ENCODE measurements at regions not wholly inside any gene's neighbourhood (a gene's known extent, or its start where the extent isn't known, plus 50 kb on each side); places are given as distances from the start of the nearest gene placed in this dataset.

DNA sequence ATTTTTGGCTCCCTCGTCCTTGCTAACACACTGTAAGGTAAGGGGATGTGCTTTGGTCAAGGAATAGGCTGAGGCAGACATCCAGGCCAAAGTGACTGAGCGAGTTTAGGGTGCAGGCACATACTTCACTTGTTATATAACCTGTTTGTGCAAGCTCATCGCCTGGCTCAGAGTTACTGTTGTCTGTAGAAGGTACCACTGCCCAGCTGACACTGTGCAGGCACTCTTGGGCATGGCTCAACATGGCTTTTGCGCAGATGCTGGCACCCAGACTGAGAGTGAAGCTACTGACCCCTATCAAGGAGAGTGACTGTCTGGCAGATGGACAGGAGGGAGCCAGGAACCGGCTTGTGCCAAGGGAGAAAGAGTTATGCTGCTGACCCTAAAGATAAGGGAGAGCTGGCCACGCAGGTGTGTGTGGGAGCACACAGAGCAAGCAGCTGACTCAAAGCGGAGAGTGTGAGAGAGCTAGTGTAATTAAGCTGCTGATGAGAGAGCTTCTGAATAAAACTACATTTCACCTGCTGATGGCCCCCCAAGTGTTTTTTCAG is 307.3 kb upstream of the USP24 start:
- no CpG with 5 or more reads among the region's 7 CpGs for WGBS (ENCODE audit: extremely low coverage, insufficient read length, low lambda C conversion rate)
- TF ChIP-seq, protein P1, sequence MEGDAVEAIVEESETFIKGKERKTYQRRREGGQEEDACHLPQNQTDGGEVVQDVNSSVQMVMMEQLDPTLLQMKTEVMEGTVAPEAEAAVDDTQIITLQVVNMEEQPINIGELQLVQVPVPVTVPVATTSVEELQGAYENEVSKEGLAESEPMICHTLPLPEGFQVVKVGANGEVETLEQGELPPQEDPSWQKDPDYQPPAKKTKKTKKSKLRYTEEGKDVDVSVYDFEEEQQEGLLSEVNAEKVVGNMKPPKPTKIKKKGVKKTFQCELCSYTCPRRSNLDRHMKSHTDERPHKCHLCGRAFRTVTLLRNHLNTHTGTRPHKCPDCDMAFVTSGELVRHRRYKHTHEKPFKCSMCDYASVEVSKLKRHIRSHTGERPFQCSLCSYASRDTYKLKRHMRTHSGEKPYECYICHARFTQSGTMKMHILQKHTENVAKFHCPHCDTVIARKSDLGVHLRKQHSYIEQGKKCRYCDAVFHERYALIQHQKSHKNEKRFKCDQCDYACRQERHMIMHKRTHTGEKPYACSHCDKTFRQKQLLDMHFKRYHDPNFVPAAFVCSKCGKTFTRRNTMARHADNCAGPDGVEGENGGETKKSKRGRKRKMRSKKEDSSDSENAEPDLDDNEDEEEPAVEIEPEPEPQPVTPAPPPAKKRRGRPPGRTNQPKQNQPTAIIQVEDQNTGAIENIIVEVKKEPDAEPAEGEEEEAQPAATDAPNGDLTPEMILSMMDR (conservative IDR thresholded peaks at IDR 0.05) = no peak
- no peak overlapping the region for H3T11ph ChIP-seq (ENCODE audit: low read length)
- no peak overlapping the region for H3K4me2 ChIP-seq (ENCODE audit: insufficient read depth, insufficient read length, low read length)
- H3K27ac ChIP-seq (ENCODE audit: insufficient read length, low read depth, low read length) = no peak overlapping the region
- Mint-ChIP-seq H3K36me3 (ENCODE audit: insufficient read depth in 1 of 3, low read depth in 3 of 3) (no peaks in the 10 kb centered on the region), H3K4me3 (no peak overlapping the region), H3K27me3 (ENCODE audit: low read depth) (peaks cover 26% of the 10 kb centered on the region), H3K4me1 (peaks cover 2 to 5% of the 10 kb centered on the region in 2 experiments; a peak in 2 of 4 replicates), H3K27ac (no peak overlapping the region; a peak in 1 of 7 replicates), H3K9me3 (no peaks in the 10 kb centered on the region; a peak in 1 of 5 replicates)
- no peak overlapping the region for H3K56ac ChIP-seq (ENCODE audit: insufficient read length, low read depth, low read length)
- no peak overlapping the region for H4K91ac ChIP-seq (ENCODE audit: insufficient read length, low read depth, low read length)
- H2BK5ac ChIP-seq (ENCODE audit: insufficient read length, low read length) = no peak overlapping the region
- no peaks in the 10 kb centered on the region for H3K79me1 ChIP-seq (ENCODE audit: insufficient read depth, low read depth, low read length, poor library complexity, severe bottlenecking)
- no peak overlapping the region for H3K9ac ChIP-seq (ENCODE audit: extremely low read depth, insufficient read length, low read length)
- H3K14ac ChIP-seq (ENCODE audit: insufficient read depth, low read length) = no peak overlapping the region
- H4K5ac ChIP-seq (ENCODE audit: insufficient read length, low read depth, low read length) = no peak overlapping the region
- H3K4me1 ChIP-seq (ENCODE audit: insufficient read depth, low read length) = no peaks in the 10 kb centered on the region
- DNase-seq = no peak
- H3K9me3 ChIP-seq (ENCODE audit: control insufficient read depth, low read depth, low read length) = no peaks in the 10 kb centered on the region
- H2BK20ac ChIP-seq (ENCODE audit: low read depth, low read length, poor library complexity, severe bottlenecking) = no peak overlapping the region
- H3K79me2 ChIP-seq (ENCODE audit: insufficient read depth, low read length) = no peaks in the 10 kb centered on the region
- no peaks in the 10 kb centered on the region for H4K20me1 ChIP-seq (ENCODE audit: control insufficient read depth, insufficient read depth, insufficient read length)
- H3K18ac ChIP-seq (ENCODE audit: insufficient read length, low read depth, low read length) = no peak overlapping the region
- no peak overlapping the region for H2BK15ac ChIP-seq (ENCODE audit: low read depth, low read length)
- H2AFZ ChIP-seq (ENCODE audit: low read length) = no peak overlapping the region
- no peaks in the 10 kb centered on the region for H3K23me2 ChIP-seq (ENCODE audit: insufficient read length, low read depth, low read length, poor library complexity, severe bottlenecking)
- no peak overlapping the region for H3K23ac ChIP-seq (ENCODE audit: insufficient read length, low read depth, low read length)
- no peak overlapping the region for H2AK5ac ChIP-seq (ENCODE audit: insufficient read length, low read length)
- no peak overlapping the region for H2BK120ac ChIP-seq (ENCODE audit: low read depth, low read length, poor library complexity, severe bottlenecking)
- H2BK12ac ChIP-seq (ENCODE audit: insufficient read length, low read depth, low read length) = no peak overlapping the region
- no peaks in the 10 kb centered on the region for H3K27me3 ChIP-seq (ENCODE audit: insufficient read depth, low read length)
- H4K8ac ChIP-seq (replicated peaks; ENCODE audit: insufficient read length, low read depth, low read length) = no peak overlapping the region
- no peak overlapping the region for H3K4ac ChIP-seq (ENCODE audit: low read depth, low read length)

Measured in H9 (cell line).